Mammary epithelial cell (primary cell): ENCODE measurements at regions not wholly inside any gene's neighbourhood (a gene's known extent, or its start where the extent isn't known, plus 50 kb on each side); places are given as distances from the start of the nearest gene placed in this dataset.

Experiments
- EZH2 ChIP-seq: IDR thresholded peaks from 2 replicates; pipeline ENCODE4 v1.6.1; 2012; ENCODE audit warnings: low read length, inconsistent platforms, borderline replicate concordance
- TF ChIP-seq, protein P1 (sequence below), 2 donors: IDR thresholded peaks in 1 of 2; conservative IDR thresholded peaks in 1 of 2; 2 replicates each; pipeline ENCODE4 v1.5.1; 2011 to 2012; ENCODE audit warnings: inconsistent platforms in 2 of 2, low read length in 2 of 2, mild to moderate bottlenecking in 2 of 2, control low read depth in 1 of 2, low read depth in 1 of 2; ENCODE audit not compliant: insufficient read depth in 1 of 2; ENCODE audit errors: extremely low read depth in 1 of 2

DNA sequence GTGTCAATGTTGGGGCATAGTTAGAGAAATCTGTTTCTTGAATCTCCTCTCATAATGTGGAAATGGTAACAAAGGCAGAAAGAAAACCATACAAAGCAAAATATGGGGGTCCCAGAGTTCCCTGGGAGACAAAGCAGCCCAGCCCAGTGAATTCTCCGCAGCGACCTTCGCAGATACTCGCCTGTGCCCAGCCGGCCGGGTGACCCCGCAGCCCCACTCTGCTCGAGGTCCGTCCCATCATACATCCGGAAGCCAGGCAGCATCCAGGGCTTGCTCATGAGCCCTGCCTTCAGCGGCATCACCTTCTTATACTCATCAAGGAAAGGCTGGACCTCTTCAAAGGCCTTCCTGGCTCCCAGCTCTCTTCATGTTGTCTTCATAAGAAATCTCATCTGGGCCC is 774.8 kb upstream of the ID2 start:
- TF ChIP-seq, protein P1, sequence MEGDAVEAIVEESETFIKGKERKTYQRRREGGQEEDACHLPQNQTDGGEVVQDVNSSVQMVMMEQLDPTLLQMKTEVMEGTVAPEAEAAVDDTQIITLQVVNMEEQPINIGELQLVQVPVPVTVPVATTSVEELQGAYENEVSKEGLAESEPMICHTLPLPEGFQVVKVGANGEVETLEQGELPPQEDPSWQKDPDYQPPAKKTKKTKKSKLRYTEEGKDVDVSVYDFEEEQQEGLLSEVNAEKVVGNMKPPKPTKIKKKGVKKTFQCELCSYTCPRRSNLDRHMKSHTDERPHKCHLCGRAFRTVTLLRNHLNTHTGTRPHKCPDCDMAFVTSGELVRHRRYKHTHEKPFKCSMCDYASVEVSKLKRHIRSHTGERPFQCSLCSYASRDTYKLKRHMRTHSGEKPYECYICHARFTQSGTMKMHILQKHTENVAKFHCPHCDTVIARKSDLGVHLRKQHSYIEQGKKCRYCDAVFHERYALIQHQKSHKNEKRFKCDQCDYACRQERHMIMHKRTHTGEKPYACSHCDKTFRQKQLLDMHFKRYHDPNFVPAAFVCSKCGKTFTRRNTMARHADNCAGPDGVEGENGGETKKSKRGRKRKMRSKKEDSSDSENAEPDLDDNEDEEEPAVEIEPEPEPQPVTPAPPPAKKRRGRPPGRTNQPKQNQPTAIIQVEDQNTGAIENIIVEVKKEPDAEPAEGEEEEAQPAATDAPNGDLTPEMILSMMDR (conservative IDR thresholded peaks at IDR 0.05 in 1 of 2, IDR thresholded peaks at IDR 0.05 in 1 of 2; ENCODE audit: extremely low read depth in 1 of 2, insufficient read depth in 1 of 2, low read depth in 1 of 2, low read length in 2 of 2): no peak
- no peak for TF ChIP-seq EZH2
